ENCODE measurements at regions not wholly inside any gene's neighbourhood (a gene's known extent, or its start where the extent isn't known, plus 50 kb on each side); places are given as distances from the start of the nearest gene placed in this dataset.

GRCh38 chr18:64518191-64518590 is 369.3 kb upstream of the LINC00305 start:
- no peak overlapping the region for H2AFZ ChIP-seq
- H3K9me2 ChIP-seq (ENCODE audit: insufficient read depth), result no peaks in the 10 kb centered on the region
- no peaks in the 10 kb centered on the region for H3K27me3 ChIP-seq (ENCODE audit: insufficient read depth, low read depth)
- H3K4me1 ChIP-seq (replicated peaks; ENCODE audit: insufficient read depth), result no peaks in the 10 kb centered on the region
- no peak overlapping the region for H3K27ac ChIP-seq
- no peaks in the 10 kb centered on the region for H3K79me2 ChIP-seq (ENCODE audit: low read depth)
- no peak overlapping the region for H3K4me3 ChIP-seq
- no peaks in the 10 kb centered on the region for H4K20me1 ChIP-seq (ENCODE audit: insufficient read depth)
- H3F3A ChIP-seq (ENCODE audit: insufficient read depth, low read depth), result no peaks in the 10 kb centered on the region
- H3K36me3 ChIP-seq (ENCODE audit: low read depth), result no peaks in the 10 kb centered on the region
- CTCF ChIA-PET, result no interaction called here
- no peak for DNase-seq
- H3K9me3 ChIP-seq (ENCODE audit: insufficient read depth, low read depth), result no peaks in the 10 kb centered on the region; the same call in 1 of the 2 replicates
- no peak overlapping the region for H3K4me2 ChIP-seq
- intact Hi-C loops (cut with micrococcal nuclease; ENCODE audit: unreplicated experiment), result no loop called here
- POLR2A ChIA-PET (ENCODE audit: unreplicated experiment), result interaction anchor here (0.6 kb wide), 1 partner anchor 16 kb away, joined by 4 read pairs; no protein-coding TSS in a partner anchor
- no TSS peak for BruUV-seq (replicated peaks)
- TF ChIP-seq, protein P1, sequence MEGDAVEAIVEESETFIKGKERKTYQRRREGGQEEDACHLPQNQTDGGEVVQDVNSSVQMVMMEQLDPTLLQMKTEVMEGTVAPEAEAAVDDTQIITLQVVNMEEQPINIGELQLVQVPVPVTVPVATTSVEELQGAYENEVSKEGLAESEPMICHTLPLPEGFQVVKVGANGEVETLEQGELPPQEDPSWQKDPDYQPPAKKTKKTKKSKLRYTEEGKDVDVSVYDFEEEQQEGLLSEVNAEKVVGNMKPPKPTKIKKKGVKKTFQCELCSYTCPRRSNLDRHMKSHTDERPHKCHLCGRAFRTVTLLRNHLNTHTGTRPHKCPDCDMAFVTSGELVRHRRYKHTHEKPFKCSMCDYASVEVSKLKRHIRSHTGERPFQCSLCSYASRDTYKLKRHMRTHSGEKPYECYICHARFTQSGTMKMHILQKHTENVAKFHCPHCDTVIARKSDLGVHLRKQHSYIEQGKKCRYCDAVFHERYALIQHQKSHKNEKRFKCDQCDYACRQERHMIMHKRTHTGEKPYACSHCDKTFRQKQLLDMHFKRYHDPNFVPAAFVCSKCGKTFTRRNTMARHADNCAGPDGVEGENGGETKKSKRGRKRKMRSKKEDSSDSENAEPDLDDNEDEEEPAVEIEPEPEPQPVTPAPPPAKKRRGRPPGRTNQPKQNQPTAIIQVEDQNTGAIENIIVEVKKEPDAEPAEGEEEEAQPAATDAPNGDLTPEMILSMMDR (conservative IDR thresholded peaks at IDR 0.05), result no peak
- TF ChIP-seq EZH2 (IDR thresholded peaks at IDR 0.05; ENCODE audit: low read depth), result no peak

DNA sequence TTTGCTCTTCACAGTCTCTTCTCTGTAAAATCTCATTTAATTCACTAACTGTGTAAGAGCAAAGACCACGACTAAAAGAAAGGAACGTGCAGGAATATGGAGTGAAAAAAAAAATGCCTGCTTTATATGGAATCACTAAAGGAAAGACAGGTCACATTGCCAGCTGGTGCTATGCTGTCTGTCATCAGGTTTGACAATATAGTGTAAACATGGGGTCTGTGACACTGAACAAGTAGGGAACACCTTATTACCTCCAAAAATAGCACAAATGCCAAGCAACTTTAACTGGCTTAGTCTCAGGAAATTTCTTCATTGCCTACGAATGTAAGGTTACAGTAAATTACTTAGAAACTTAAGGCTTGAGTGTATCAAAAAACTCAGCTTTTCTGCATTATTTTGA is 364.5 kb upstream of the LINC00305 start:
- Histone ChIP-seq H3K9me2 (ENCODE audit: insufficient read depth) (no peaks in the 10 kb centered on the region), H3K4me1 (replicated peaks; ENCODE audit: insufficient read depth) (no peaks in the 10 kb centered on the region), H3K27me3 (ENCODE audit: insufficient read depth, low read depth) (no peaks in the 10 kb centered on the region), H3K4me2 (no peak overlapping the region), H4K20me1 (ENCODE audit: insufficient read depth) (no peaks in the 10 kb centered on the region), H3K4me3 (no peak overlapping the region), H3K36me3 (ENCODE audit: low read depth) (no peaks in the 10 kb centered on the region), H3K27ac (no peak overlapping the region), H3K79me2 (ENCODE audit: low read depth) (no peaks in the 10 kb centered on the region), H2AFZ (no peak overlapping the region), H3F3A (ENCODE audit: insufficient read depth, low read depth) (no peaks in the 10 kb centered on the region), H3K9me3 (ENCODE audit: insufficient read depth, low read depth) (no peaks in the 10 kb centered on the region; the same call in 1 of the 2 replicates)
- BruUV-seq (replicated peaks), result no TSS peak
- ChIA-PET CTCF (no interaction called here), POLR2A (ENCODE audit: unreplicated experiment) (no interaction called here)
- no peak for TF ChIP-seq EZH2 (IDR thresholded peaks at IDR 0.05; ENCODE audit: low read depth)
- TF ChIP-seq, protein P1 (conservative IDR thresholded peaks at IDR 0.05), result no peak
- DNase-seq, result no peak
- intact Hi-C loops (cut with micrococcal nuclease; ENCODE audit: unreplicated experiment), result no loop called here

GRCh38 chr18:64490207-64490606 is 341.3 kb upstream of the LINC00305 start:
- H3F3A ChIP-seq (ENCODE audit: insufficient read depth, low read depth), result no peaks in the 10 kb centered on the region
- H3K9me3 ChIP-seq (ENCODE audit: insufficient read depth, low read depth), result no peaks in the 10 kb centered on the region
- H3K4me1 ChIP-seq (replicated peaks; ENCODE audit: insufficient read depth), result no peaks in the 10 kb centered on the region
- H3K27ac ChIP-seq, result no peak overlapping the region
- no TSS peak for BruUV-seq (replicated peaks)
- intact Hi-C loops (cut with micrococcal nuclease; ENCODE audit: unreplicated experiment), result no loop called here
- H2AFZ ChIP-seq, result no peak overlapping the region
- no peaks in the 10 kb centered on the region for H3K36me3 ChIP-seq (ENCODE audit: low read depth)
- no peak overlapping the region for H3K4me3 ChIP-seq
- no peaks in the 10 kb centered on the region for H4K20me1 ChIP-seq (ENCODE audit: insufficient read depth)
- ChIA-PET CTCF (no interaction called here), POLR2A (ENCODE audit: unreplicated experiment) (interaction anchor here (0.7 kb wide), 1 partner anchor 1456 kb away, joined by 4 read pairs; no protein-coding TSS in a partner anchor)
- TF ChIP-seq, protein P1 (conservative IDR thresholded peaks at IDR 0.05), result no peak
- TF ChIP-seq EZH2 (IDR thresholded peaks at IDR 0.05; ENCODE audit: low read depth), result no peak
- H3K4me2 ChIP-seq, result no peak overlapping the region
- H3K27me3 ChIP-seq (ENCODE audit: insufficient read depth, low read depth), result no peaks in the 10 kb centered on the region
- H3K9me2 ChIP-seq (ENCODE audit: insufficient read depth), result no peaks in the 10 kb centered on the region
- H3K79me2 ChIP-seq (ENCODE audit: low read depth), result no peaks in the 10 kb centered on the region
- DNase-seq, result no peak

Measured in PC-9 (cell line).